NCI-H2171 treated with DMSO at 0.1 percent for 48 hours (cell line): ENCODE measurements at regions not wholly inside any gene's neighbourhood (a gene's known extent, or its start where the extent isn't known, plus 50 kb on each side); places are given as distances from the start of the nearest gene placed in this dataset.

Experiments used
- DNase-seq: peaks from one replicate; lab custom pipeline; 2025; lab: John Stamatoyannopoulos, UW

DNA sequence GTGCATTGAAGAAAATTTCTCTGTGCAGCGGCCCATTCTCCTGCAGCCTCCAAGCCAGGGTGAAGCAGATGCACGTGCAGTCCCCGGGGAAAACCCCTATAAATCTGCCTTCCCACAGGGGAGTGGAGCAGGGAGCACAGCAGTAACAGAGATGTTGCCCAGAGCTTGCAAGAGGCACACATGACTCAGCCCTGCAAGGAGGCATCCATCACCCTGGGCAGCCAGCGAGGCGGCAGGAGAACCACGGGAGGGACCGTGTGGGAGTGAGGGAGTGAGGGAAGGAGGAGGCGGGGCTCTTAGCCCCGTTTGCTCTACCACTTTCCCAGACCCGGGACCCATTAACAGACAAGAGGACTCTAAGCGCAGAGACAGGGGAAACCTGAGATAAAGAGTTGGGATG lies 96.2 kb upstream of the ARAP3 start:
- peak; percentile 60 for DNase-seq

DNA sequence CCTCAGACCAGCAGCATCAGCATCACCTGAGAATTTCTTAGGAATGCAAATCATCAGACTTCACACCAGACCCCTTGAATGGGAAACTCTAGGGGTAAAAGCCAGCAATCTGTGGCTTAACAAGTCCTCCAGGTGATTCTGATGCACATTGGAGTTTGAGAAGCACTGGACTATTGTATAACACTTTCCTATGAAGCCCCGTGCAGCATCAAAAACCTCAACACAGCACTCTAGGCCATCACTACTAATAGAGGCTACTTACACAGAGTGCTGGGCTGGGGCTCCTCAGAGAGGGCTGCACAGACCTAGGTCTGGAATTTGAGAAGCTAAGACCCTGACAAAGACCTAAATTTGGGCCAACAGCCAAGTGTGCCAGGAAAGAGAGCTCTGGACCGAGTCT lies 95.7 kb upstream of the ARAP3 start:
- no peak for DNase-seq

DNA sequence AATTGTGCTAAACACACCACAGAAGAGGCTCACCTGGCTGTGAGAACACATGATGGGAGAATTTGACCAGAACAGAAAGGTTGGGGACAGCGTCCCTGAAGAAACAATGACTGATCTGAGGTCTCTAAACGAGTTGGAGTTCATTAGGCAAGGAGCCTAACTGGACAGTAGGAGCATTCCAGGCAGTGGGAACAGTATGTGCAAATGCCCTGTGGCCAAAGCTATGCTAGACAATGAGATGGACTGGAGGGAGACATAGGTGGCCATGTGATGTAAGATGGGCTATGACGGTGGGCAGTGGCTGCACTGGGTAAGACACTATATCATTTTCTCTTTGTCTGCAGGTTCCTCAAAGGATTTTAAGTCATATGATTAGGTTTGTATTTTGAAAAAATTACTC lies 95.1 kb upstream of the ARAP3 start:
- no peak for DNase-seq

DNA sequence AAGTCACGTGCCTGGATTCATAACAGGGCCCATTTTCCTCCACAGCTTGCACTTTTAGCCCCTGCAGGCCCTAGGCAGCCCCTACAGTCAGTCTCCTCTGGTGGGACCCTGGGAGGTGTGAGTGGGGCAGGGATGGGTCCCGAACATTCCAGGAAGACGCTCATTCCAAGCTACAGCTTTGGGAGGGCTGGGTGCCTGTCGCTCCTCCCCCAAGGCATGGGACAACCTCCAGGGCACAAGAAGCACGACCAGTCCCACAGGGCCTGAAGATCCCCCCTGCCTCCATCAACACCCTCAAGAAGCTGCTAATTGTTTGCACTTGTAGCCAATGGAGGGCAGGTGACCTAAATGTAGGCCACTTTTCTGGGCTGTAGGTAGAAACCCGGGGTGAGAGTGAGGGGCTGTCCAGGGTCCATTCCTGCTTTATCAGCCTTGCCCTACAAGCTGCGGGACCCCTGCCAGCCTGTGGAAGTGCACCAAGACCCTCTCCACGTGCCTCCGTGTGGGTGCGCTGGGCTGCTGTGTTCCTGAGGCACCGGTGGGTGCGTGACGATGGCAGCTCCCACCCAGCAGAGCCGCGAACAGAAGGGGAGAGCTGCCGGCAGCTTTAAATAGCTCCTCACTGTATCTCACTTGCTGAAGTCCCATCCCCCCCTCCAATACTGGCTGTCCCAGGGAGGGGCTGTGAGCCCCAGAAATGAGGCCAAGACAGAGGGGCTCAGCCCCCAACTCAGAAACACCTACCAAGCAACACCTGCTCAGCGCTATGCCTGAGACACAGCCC lies 91.9 kb upstream of the ARAP3 start:
- no peak for DNase-seq

DNA sequence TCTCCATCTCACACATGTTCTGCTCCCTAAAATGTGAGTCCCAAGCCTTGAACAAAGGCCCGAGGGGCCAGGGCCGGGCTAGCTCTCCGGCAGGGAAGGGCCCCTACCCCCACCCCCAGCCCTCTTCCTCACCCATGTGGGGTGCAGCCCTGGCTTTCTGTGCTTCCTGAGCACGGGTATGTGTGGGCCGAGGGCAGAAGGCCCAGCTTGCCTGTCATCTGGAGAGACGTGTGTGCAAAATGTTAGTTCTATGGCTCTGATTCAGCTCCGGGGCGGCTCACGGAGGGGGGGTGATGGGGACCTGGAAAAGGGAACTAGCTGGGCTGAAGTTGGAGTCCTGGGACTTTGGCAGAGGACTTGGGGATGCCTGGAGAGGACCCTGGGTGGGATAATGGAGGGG lies 90.3 kb upstream of the ARAP3 start:
- DNase-seq = no peak

DNA sequence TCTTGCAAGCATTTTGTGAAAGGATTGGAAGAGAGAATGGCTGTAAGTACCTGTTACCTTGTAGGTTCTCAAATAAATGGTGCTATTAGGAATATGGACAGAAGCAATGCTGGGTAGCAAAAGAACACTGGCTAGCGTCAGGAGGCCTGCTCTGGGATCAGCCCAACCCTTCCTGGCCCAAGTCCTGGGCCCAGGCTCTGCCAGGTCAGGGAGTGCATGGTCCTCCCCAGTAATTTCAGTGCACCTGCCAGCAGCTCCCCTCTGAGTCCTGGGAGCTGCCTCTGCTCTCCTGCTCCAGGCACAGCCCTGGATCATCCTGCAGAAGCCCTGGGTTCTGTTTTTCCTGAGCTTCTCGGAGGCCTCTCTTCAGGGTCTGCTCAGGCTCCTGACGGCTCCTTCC lies 89.5 kb upstream of the ARAP3 start:
- DNase-seq = no peak

DNA sequence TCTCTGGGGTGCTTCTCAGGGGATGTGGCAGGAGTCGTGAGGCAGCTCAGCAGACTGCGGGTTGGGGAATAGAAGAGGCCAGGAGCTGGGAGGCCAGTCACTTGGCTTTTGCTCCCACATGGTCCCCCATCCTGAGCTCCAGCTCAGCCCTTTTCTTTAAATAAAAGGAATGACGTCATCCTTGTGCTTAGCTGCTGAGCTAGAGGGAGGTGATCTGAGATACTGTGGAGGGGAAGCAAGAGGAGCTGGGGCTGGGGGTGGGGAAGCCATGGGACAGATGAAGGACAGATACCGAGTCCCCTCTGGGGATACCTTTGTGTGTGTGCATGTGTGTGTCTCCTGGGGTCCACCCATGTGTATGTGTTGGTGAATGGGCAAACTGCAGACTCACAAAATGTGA lies 89.0 kb upstream of the ARAP3 start:
- DNase-seq = no peak

DNA sequence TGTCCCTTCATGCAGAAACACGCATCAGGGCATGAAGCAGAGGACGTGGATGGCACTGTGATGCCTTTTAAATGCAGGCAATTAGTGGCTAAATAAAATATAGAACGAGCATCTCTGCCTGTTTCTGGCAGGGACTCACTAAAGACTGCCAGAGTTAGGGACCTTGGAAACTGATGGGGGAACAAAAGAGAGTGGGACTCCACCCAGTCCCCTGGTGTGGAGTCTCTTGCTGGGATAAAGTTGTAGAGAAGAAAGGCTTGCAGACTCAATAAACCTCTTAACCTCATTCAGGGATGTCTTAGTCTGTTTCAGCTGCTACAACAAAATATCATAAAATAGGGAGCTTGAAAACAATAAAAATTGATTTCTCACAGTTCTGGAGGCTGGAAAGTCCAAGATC lies 87.6 kb upstream of the ARAP3 start:
- DNase-seq = no peak

DNA sequence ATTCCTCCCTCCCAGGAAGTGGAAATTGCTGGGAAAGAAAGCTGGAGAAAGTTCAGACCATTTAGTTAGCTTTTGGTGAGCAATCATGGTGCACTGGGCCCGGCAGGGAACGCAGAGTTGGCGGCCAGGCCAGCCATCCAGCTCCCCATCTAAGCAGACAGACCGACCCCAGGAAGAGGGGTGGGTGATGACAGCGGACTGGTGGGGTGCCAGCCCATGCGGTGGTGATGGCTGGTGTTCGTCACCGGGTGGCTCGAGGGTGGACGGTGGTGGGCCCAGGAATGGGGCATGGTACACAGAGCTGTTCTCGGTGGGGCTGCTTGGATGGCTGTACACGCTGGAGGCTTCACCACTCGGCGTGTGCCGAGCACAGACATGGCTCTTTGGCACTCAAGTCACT lies 85.6 kb upstream of the ARAP3 start:
- no peak for DNase-seq

DNA sequence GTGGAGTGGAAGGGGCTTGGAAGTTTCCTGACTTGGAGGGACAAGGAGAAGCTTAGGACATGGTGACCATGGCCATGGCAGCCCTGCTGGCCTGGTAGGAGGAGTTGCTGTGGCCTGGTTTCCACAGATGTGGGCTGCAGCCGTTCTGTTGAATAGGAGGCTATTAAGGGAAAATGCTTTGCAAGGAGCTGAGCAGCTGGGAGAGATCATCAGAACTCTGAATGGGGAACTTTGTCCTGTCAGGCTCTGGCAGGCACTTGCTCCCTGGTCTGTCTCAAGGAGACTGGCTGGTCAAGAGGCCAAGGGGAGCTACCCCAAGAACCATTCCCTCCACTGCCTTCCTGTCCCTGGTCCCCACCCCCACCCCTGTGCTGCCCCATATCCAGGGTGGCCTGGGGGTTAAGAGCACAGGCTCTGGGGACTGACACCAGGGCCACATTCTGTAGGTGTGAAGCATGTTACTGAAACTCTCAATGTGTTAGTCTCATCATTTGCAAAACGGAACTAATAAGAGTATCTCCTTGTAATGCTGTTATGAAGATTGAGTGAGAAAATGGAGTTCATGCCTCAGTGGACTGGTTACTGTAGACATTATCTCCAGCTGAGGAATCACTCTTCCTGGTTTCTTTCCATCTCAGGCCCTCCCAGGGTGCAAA lies 84.0 kb upstream of the ARAP3 start:
- DNase-seq = no peak

DNA sequence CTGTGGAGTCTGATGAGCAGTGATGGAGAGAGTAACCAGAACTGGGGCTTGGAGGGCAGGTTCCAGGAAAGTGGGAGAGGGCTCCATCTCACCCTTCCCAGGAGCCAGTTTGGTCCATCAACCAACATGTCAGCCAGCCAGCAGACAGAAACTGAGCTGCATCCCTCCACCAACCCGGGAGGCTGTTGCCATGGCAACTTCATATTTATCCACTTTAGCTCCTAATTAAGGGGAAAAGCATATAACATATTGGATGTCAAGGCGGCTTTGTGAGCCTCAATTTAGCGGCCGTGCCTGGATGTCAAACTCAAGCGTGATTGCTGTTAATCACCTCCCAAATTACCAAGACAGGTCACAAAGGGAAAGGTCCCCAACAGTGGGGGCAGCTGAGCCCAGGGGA lies 81.5 kb upstream of the ARAP3 start:
- DNase-seq = peak; percentile 2

DNA sequence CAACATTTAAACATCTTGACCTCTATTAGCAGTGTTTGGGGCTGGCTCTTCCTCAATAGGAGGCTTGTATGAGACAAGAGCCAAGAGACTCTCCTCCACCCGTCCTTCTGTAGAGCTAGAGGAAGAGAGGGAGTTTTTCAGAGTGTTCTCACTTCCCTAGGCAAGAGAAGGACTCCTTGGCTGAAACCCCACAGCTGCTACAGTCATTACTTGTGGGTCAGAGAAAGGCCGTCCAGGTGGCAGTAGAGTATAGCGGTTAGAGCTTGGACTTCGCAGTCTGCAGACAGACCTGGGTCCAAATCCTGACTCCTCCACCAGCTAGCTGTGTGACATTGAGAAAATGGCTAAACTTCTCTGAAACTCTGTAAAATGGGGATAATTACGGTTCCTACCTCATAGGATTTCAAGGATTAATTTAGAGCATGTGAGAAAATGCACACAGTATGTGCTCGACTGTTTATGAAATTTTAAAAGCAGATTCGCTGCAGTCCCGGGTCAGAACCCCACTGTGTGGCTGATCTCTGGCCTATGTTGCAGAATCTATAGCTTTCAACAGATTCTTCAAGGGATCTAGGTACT lies 80.8 kb upstream of the ARAP3 start:
- DNase-seq = no peak

DNA sequence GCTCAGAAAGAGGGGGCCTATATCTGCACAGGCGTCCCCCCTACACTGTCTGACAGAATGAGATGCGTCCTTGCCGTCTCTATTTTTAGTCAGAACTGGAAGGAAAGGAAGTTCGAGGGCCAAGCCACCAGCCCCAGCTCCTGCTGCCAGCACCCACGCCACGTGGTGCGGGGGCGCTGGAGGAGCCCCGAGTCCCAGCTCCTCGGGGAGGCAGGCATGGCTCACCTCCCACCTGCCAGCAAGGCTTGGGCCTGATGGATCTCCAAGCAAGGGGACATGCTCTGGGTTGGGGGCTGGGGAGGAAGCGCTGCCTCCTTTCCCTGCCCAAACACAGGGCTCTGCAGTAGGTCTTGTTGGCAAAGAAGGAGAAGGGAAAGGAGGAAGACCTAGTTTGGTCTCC lies 80.3 kb upstream of the ARAP3 start:
- no peak for DNase-seq

DNA sequence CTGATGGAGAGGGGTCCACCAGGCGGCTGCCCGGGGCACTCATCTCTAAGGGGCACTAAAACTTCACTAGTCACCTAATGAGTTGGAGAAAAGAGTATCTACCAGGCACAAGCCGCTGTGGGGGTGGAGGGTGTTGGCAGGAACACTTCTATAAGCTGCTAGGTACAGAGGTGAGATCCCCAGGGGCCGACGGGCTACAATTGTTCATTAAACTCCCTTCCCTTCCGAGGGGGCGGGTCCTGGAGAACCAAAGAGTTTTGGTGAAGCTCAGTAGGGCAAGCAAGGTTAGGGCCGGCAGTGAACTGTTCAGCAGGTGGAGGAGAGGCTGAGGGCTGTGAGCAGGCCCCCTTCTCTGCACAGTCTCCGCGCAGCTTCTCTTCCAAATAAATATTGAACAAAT lies 78.7 kb upstream of the ARAP3 start:
- DNase-seq = no peak

DNA sequence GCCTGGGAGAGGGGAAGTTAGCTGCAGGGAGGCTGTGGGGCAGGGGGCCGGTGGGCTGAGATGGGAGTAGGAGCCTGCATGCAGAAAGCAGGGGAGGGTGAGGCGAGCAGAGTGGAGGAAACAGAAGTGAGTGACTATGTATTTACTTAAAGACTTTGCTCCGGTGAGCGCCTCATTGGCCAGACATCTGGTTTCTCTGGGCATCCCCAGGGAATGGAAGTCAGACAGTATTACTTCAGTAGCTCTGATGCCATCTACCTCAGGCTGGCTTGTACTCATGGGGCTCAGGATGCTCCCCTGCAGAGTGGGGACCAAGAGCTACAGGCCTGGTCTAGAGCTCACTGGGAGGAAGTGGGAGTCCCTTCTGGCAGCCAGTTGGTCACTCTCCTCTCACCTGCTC lies 78.2 kb upstream of the ARAP3 start:
- DNase-seq = peak; percentile 78

DNA sequence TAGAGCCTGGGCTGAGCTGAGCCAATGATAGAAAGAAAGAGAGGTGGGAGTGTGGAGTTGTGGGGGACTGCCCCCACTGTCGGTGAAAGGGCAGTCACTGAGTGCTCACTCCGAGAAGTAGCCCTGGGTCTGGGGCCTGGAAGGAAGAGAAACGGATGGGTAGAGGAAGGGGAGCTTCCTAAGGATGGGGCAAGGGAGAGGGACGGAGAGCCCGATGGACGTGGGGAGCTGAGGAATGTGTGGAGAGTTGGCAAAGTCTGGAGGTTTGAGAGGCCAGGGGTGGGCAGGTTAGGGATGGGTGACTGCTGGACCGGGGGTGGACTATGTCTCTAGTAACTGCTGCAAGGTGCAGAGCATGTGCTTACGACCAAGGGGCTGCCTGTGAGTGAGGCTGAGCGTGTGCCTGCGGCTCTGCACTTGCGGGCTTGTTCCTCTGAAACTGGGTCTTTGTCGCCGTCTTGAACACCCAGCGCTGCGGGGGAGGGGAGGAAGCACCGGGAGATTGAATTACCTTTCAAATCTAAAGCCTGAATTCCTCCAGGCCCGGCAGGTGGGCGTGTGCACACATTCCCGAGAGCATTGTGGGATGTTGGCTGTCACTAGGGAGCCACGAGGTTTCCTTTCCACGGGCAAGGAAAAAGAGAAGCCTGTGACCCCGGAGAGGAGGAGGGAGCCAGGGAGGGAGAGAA lies 76.4 kb upstream of the ARAP3 start:
- peak; percentile 44 for DNase-seq

DNA sequence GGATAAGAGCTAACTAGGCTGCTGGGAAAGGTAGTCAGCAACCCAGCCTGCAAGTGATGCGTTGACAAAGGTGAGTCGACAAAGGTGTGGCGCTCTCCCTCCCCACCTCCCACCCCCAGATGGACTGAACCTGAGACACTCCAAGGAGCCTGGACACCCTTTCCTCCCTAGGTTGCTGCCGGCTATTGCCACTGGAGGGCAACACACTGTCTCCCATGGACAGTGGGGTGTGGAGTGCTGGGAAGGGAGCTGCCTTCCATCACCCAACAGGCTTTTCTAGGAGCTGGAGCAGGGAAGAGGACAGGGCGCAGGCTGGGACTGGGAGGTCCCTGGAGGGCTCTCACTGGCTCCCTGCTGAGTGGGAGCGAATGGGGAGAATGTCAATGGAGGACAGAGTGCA lies 75.4 kb upstream of the ARAP3 start:
- DNase-seq = no peak

DNA sequence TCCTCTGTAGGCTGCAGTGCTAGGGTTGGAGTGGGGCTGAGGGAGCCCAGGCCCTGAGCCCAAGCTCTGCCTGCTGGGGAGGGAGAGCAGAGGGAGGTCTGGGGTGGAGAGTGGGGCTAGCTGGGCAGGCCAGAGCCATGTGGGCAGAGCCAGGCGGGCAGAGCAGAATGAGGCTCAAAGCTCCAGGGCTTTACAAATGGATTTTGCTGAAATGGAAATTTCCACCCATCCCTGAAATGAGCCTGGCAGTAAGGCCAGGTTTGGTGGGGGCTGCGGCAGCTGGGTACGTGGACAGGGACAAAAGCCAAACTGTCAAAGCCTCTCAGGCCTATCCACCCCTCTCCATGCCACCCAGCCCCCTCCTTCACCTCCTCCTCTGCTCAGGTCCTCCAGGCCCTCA lies 74.2 kb upstream of the ARAP3 start:
- DNase-seq = no peak

DNA sequence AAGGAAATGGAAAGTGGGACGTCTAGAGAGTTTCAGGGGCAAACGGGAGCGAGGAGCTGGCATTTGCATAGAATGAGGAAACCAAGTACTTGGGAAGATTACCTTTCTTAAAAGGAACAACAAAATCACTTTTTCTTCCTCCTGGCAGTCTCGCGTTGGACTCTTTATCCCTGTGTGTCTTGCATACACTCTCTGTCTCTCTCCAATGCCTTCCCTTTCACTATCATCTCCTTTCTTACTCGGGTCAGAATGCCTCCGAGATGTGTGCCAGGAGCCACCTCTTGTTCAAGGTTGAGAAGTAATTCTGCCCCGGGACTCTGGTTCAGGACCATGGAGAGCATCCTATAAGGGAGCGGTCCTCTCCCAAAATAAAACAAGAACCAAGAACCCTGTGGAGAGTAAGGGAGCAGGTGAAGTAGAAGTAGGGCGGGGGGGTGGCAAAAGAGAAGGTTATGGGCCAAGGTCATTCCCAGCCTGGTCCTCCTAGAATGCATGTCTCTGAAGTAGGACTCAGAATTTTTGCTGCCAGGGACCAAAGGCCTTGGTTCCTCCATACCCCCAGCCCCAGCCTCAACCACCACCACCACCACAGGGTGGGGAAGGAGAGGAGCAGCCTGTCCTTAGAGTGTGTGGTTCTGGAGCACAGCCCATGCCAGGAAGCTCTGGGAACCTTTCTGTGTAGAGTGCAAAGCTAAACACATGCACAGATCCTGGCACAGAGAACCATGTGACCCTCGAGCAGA lies 72.1 kb upstream of the ARAP3 start:
- DNase-seq = peak; percentile 36

DNA sequence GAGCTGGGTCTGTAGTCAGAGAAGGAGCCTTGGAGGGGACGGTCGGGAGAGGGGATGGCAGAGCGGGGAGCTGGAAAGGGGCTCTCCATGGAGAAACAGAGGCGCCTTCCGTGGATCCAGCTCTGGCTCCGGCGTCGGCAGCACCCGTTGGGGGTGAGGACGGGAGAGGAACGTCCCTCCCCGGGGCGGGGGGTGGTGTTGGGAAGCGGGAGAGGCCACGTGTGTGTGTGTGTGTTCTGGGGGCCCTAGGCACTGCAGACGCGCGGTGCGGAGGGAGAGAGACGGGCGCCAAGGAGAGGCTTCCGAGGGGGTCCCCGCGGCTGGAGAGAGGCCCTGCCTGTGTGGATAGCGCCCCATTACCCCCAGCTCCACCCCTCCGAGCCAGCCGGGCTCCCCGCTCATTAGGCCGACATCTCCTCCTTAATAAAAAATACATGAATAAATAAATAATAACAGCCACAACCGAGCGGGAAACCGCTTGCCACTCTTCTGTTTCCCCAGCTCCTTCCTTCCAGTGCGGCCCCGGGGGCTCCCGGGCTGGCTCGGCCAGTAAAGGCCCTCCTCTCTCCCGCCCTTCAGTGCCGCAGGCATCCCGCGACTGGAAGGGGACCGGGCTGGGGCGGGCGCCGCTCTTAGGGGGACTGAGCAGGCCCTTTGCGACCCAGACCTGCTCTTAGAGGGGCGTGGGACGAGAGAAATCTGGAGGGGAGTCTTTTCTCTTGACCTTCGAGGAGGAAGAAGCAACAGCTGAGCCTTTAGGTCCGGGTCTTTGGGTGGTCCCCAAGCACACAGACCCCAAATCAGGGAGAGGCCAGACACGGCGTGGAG lies 71.3 kb upstream of the ARAP3 start:
- no peak for DNase-seq
